ENCODE measurements at regions not wholly inside any gene's neighbourhood (a gene's known extent, or its start where the extent isn't known, plus 50 kb on each side); places are given as distances from the start of the nearest gene placed in this dataset.

DNA sequence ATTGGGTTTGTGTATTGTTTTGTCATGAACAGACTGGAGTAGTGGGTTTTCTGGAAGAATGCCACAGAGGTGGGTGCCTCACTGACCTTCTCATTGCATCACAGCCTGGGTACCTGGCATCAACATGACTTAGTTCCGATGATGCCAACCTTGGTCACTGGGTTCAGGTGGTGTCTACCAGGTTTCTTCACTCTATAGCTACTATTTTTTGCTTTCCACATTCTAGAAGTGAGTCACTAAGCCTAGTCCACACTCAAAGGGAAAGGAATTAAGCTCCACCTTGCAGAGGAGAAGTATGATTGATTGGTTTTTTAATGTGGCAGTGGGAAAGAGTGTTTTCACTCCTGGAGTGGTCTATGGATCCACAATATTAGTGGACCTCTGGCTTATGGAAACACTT is 391.9 kb downstream of the DMRT2 start:
- no peak for TF ChIP-seq POLR2AphosphoS5 (IDR thresholded peaks at IDR 0.05; ENCODE audit: low read depth, low read length)
- TF ChIP-seq, protein P1, sequence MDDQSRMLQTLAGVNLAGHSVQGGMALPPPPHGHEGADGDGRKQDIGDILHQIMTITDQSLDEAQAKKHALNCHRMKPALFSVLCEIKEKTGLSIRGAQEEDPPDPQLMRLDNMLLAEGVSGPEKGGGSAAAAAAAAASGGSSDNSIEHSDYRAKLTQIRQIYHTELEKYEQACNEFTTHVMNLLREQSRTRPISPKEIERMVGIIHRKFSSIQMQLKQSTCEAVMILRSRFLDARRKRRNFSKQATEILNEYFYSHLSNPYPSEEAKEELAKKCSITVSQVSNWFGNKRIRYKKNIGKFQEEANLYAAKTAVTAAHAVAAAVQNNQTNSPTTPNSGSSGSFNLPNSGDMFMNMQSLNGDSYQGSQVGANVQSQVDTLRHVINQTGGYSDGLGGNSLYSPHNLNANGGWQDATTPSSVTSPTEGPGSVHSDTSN (IDR thresholded peaks at IDR 0.05): no peak
